AG04449 (cell line): ENCODE measurements at regions not wholly inside any gene's neighbourhood (a gene's known extent, or its start where the extent isn't known, plus 50 kb on each side); places are given as distances from the start of the nearest gene placed in this dataset.

ENCODE experiments used
- CTCF ChIA-PET: fragments of 350-600 bp; formaldehyde crosslinking; extraction: SDS; loops from one replicate; lab custom pipeline; 2021; ENCODE audit warnings: antibody characterized with exemption; lab: Yijun Ruan, JAX
- POLR2A ChIA-PET: fragments of 400-600, 350-600 bp; formaldehyde crosslinking; extraction: SDS; loops from one replicate; lab custom pipeline; 2020; ENCODE audit warnings: antibody characterized with exemption, inconsistent platforms; lab: Yijun Ruan, JAX
- DNase-seq: peaks from one replicate; pipeline ENCODE4 v3.0.0-alpha.2; 2010; ENCODE audit warnings: low read depth, low spot score
- H3K4me3 ChIP-seq: 2 replicates; pipeline ENCODE4 v1.5.1; 2011; ENCODE audit warnings: low read depth, mild to moderate bottlenecking, control low read depth, low read length
- TF ChIP-seq, protein P1 (sequence below): IDR thresholded peaks from one replicate; pipeline ENCODE4 v1.5.1; 2011; ENCODE audit warnings: mild to moderate bottlenecking, moderate library complexity, low read length, control low read depth, inconsistent platforms; ENCODE audit not compliant: insufficient read depth; ENCODE audit errors: missing control alignments

- TF ChIP-seq, protein P1, sequence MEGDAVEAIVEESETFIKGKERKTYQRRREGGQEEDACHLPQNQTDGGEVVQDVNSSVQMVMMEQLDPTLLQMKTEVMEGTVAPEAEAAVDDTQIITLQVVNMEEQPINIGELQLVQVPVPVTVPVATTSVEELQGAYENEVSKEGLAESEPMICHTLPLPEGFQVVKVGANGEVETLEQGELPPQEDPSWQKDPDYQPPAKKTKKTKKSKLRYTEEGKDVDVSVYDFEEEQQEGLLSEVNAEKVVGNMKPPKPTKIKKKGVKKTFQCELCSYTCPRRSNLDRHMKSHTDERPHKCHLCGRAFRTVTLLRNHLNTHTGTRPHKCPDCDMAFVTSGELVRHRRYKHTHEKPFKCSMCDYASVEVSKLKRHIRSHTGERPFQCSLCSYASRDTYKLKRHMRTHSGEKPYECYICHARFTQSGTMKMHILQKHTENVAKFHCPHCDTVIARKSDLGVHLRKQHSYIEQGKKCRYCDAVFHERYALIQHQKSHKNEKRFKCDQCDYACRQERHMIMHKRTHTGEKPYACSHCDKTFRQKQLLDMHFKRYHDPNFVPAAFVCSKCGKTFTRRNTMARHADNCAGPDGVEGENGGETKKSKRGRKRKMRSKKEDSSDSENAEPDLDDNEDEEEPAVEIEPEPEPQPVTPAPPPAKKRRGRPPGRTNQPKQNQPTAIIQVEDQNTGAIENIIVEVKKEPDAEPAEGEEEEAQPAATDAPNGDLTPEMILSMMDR = no peak
- CTCF ChIA-PET = no interaction called here
- no peak for DNase-seq
- POLR2A ChIA-PET = no interaction called here
- H3K4me3 ChIP-seq = no peak overlapping the region
Measured at GRCh38 chr16:17729820-17730219, 259.1 kb upstream of the XYLT1 start.

DNA sequence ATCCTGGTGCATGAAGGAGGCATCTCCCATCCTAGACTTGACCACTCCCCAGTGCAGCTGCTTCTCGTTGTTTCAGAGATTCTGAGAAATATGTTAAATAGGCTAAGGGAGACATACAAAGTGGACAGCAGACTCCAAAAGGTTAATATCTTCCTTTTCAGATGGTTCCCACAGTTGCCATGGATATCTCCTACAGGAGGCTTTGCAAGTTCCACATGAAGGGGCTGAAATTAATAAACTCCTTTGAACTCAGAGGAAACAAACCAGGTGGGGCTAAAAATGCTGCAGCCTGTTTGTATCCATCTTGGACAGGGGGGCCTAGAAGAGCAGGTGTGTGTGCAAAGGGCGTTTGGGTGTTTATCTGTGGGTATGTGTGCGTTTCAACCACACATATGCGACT, 257.4 kb upstream of the XYLT1 start:
- TF ChIP-seq, protein P1 = no peak
- ChIA-PET POLR2A (no interaction called here), CTCF (no interaction called here)
- no peak for DNase-seq
- no peak overlapping the region for H3K4me3 ChIP-seq

DNA sequence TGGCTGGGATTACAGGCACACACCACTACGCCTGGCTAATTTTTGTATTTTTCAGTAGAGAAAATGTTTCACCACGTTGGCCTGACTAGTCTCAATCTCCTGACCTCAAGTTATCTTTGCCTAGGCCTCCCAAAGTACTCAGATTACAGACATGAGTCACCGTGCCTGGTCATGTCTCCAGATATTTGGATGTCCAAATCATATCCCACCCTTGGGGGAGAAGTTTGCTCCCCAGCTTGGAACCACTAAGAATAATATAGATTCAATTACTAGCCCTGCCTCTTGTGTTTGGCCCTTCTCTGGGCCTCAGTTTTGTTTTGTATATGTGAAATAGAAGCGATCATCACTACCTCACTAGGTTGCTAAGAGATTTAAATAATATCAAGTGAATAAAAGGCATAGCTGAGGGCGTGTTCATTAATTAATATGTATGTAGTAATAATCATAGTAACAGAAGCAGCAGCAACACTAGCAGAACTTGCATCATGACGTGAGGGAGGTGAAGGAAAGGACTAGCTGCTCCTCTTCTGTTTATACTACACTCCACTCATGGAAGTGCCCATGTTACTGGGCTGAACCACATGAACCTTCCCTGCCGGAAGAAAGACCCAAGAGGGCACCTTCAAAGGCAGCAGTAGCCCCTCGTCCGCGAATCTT, 253.6 kb upstream of the XYLT1 start:
- POLR2A ChIA-PET = no interaction called here
- TF ChIP-seq, protein P1 = no peak
- CTCF ChIA-PET = no interaction called here
- H3K4me3 ChIP-seq = no peak overlapping the region
- peak; percentile 19 for DNase-seq

- POLR2A ChIA-PET = no interaction called here
- peak; percentile 23 for DNase-seq
- CTCF ChIA-PET = no interaction called here
- H3K4me3 ChIP-seq = no peak overlapping the region
- TF ChIP-seq, protein P1 = no peak
Measured at GRCh38 chr16:17723531-17724134, 252.9 kb upstream of the XYLT1 start.

- no peak for DNase-seq
Measured at GRCh38 chr16:17718495-17718894, 247.7 kb upstream of the XYLT1 start.

DNA sequence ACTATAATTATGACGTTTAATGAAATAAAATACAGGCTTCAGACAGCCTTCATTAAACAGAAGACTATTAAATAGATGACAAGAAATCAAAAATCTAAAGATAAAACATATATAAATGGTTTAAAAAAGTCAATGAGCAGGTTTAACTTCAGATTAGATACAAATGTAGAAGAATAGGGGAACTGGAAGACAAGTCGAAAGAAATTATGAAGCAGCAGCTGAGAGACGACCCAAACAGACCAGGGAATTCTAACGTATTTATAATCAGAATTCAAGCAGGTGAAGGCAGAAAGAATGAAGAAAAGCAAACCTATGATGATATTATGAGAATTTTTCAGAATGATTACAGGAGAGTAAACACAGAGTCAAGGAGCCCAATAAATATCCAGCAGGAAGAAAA, 235.1 kb upstream of the XYLT1 start:
- CTCF ChIA-PET = no interaction called here
- POLR2A ChIA-PET = no interaction called here
- no peak overlapping the region for H3K4me3 ChIP-seq
- TF ChIP-seq, protein P1 = no peak
- DNase-seq = no peak

More at GRCh38 chr16:17718495-17718894, 247.7 kb upstream of the XYLT1 start:
- POLR2A ChIA-PET = no interaction called here
- no peak overlapping the region for H3K4me3 ChIP-seq
- TF ChIP-seq, protein P1 = no peak
- CTCF ChIA-PET = no interaction called here
